ENCODE measurements at regions not wholly inside any gene's neighbourhood (a gene's known extent, or its start where the extent isn't known, plus 50 kb on each side); places are given as distances from the start of the nearest gene placed in this dataset.
"Not testable (repeated sequence)": the region's sequence is repeated elsewhere in the genome, so short reads cannot be mapped to it uniquely, and the experiment has no call there.

DNA sequence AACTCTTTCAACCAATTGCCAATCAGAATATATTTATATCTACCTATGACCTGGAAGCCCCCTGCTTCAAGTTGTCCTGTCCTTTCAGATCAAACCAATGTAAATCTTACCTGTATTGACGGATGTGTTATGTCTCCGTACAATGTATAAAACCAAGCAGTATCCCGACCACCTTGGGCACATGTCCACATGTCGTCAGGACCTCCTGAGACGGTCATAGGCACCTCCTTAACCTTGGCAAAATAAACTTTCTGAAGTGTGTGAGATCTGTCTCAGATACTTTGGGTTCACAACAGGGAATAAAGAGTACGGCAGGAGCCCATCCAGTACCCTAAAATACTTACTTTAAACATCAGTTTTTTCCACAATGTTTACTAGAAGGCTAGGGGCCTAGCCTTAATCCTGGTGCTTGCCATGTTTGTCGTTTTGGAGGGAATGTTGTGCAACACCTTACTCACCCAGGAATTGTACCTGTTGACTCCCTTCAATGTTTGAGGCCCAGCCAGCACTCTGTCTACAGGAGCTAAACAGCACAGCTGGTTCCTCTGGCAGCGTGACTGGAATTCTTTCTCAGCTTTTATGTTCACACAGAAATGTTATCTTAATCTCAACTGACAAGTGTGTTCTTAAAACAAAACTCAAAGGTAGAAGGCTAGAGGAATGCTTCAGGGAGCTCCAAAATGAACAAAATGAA lies 90.8 kb upstream of the USP25 start:
- DNase-seq, result no peak

DNA sequence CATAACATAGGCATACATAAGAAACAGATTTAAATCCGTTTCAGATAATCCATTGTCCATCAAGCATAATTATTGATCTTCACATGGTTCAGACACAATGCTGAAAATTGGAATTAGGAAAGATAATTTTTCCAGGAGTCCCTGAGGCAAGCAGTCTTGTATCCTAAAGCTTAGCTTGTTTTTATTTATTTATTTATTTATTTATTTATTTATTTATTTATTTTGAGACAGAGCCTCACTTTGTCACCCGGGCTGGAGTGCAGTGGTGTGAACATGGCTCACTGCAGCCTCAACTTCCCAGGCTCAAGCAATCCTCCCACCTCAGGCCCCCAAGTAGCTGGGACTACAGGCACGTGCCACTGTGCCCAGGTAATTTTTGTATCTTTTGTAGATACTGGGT lies 89.7 kb upstream of the USP25 start:
- not testable (repeated sequence) for DNase-seq

DNA sequence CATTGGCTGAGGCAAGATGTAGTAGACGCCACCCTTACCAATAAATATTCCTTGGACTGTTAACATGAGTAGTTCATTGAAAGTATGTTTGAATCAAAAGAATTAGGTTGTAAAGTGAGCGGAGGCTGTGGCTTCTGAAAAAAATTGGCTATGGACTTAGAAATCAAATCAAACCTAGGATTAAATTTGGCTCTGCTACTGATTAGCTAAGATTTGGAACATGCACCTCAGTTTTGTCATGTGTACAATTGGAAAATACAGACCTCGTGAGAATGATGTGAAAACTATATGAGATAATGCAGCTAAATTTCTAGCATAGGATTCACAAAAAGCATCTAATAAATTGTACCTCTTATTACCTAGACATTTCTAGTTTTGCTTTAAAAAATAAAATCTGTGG lies 85.3 kb upstream of the USP25 start:
- DNase-seq, result no peak

DNA sequence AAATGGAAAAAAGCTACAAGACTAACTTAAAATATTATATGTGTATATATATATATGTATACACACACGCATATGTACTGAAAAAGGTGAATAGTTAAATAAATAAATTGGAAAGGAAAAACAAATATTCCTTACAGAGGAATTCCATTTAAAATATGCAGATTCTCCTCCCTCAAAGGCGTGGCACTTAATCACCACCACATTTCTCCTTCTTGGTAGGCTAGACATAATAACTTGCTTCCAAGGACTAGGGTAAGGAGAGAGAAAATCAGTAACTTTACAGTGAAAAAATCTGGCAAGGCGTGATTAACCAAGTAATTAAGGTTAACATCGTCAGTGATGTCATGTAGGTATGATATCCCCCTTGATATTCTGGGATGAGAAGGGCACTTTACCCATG lies 84.0 kb upstream of the USP25 start:
- DNase-seq, result no peak

DNA sequence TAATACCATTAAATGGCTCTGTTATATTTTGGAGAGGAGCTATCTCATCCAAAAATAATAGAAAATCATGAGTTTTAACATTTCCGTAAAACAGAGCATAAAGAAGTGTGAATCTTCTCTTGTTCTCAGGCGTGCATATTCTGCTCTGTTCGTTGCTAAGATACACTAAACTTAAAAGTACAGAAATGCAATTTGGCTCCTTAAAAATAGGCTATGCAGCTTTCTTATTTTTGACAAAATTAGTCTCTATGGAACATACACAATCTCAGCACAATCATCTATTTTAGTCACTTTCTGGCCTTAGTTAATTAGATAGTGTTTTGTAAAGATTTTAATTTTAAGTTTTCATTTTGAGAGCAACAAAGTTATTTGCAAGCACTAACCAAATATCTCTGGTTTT lies 79.0 kb upstream of the USP25 start:
- DNase-seq, result no peak

DNA sequence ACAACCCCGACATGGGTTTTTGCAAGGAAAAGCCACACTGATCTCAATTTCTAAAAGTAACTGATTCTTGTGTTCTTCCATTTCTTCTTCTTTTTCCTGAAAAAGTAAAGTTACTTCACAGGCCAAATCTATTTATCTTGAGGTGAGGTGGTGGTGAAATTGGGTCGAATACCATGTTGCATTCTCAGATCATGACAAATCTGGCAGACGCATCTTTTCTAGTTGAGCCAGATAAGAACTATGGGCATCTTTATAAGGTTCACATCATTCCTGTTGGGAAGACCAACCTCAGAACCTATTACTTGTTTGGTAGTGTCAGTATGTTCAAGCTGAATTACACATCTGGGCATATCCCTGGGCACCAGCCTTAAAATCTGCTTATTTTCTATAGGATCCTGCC lies 78.6 kb upstream of the USP25 start:
- no peak for DNase-seq

DNA sequence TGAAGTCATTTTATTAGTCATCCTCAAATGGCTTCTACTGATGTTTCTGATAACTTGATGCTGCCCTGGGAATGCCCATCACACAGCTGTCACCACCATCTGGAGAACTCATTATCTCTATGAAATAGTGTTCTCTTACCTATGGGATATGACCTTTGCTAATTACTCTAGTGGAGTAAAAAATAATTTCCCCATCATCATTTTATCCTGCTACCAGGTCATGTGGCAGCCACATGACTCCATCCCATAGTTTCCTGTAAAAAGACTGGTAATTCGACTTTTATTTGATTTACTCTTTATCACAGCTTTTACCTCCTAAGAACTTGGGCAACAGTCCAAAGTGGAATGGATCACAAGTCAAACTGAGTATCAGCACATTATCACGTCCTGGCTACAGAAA lies 76.1 kb upstream of the USP25 start:
- no peak for DNase-seq

DNA sequence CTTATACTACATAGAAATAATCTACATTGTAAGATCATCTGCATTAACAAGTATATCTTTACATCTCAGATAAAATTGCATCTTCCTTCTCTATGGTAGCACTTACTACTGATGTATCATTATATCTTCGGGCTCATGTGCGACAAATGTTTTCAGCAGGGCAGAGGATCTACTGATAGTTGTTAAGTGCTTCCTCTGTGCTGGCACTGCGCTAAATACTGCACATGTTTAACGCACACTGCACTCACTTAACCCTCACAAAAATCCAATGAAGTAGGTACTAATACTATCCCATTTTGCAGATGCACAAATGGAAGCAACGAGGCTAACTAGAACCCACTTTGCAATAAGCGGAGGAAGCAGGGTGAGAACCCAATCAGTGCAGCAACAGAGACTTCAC lies 75.6 kb upstream of the USP25 start:
- no peak for DNase-seq

DNA sequence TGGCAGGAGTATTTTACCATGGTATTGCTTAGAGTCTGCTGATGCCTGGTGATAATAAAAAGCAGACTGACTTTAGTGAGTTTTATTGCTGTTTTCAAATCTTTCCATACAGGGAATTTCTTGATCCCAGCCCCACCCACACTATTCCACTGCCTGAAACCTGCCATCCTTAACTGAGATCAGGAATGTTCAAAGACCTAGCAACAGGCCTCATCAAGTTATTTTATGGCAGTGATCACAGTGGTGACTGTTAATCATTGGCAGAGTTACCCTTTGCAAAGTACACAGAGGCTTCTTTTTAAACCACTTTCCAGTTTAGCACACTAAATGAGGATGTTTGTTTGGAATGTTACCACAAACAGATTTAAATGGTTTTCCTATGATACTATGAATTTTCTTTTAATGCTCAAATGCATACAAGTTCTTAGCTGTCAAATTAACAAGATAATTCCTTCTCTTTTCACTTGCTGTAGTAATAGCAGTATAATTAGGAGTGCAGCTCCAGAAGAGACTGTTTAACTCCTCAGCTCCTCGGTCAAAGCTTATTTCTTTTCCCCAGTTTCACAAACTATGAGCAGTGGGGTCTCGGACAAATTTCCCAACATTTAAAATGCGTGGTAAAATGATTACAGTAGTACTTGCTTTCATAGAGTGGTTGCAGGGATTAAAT lies 69.9 kb upstream of the USP25 start:
- no peak for DNase-seq

DNA sequence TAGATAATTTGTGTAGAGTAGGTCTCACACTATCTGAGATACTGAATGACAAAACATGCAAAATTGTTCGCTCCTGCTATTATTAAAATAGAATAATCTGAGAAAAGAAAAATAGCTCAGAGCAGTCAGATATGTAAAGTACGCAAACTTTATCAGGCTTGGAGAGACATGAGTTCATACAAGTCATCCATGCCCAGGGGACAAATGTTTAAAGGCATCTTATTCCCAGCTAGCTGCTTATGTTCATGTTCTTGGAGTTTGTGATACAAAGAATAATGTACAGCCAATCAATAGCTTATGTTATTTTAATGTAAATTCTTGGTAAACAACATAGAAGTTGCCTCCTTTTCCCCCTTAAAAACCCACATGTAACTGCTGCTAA lies 69.4 kb upstream of the USP25 start:
- DNase-seq, result no peak

DNA sequence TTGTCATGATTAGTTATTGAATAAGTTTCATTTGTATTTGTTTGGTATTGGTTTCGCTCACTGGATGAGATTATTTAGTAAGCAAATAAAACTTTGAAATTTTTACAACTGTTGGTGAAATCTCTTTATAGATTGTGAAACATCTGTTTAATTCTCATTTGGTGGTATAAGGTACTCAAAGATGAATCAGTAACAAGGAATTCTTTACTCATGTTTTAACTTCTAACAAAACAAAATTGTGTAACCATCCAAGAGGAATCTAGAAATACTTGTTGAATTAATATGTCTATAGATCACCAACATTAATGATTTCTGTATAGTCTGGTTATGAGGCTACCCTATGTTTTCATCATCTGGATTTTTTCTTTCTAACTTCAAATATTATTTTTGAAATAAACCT lies 62.8 kb upstream of the USP25 start:
- no peak for DNase-seq

DNA sequence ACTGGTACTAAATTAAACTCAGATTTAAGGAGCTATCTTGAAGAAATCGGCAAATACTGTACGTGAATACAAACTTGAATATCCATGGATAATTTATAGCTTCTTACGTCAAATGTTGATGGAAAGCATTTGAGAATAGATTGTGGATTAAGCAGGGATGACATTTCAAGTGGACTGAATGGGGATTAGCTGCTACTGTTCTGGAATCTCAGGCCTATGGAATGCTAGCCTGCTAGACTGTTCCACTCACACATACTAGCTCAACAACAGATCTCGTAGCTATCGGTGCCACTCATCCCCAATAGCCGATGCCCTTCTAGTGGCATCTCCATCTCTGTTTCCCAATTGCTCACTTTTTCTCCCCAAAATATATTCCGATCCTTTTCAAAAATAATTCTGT lies 62.0 kb upstream of the USP25 start:
- no peak for DNase-seq

DNA sequence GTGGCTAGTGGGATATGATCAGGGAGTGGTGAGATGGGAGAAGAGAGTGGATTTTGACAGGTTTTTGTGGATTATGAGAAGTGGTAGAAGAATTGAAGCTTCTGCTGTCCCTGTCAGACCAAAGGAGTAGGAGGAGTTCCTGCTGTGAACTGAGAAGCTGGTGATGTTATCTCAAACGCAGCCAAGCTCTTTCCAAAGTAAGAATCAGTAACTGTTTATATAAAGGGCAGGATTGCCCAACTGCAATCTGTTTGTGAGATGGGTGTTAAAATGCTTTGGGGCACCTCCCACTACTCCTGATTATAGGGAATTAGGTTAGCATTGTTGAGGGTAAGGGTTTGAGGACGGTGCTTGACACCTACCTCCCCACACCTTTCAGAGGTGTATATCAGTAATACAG lies 60.5 kb upstream of the USP25 start:
- DNase-seq, result no peak

DNA sequence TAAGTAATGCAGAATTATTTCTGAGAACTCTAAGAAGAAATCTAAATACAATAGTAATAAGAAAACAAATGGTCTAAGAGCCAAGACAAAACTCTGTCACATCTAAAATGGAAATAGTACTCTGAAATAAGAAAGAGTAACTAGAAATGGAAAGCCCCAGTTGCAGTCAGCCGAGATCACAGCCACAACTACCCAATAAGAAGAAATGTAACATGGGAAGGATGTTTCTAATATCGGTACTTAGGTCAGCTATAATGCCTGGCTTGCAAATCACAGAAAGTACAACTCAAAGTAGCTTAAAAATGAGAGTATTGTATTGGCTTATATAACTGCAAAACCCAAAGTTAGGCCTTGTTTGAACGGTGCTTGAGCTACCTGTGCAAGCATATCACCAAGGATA lies 58.6 kb upstream of the USP25 start:
- DNase-seq, result no peak

DNA sequence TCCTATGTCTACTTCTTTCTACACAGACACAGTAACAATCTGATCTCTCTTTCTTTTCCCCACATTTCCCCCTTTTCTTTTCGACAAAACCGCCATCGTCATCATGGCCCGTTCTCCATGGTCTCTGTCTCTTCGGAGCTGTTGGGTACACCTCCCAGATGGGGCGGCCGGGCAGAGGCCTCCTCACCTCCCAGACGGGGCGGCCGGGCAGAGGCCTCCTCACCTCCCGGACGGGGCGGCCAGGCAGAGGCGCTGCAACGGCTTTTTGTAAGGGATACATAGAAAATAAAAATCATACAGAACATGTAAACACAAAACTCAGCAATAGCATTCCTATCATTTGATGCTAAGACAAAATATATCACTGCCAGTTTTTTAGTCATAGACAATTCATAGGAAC lies 57.2 kb upstream of the USP25 start:
- DNase-seq, result not testable (repeated sequence)

DNA sequence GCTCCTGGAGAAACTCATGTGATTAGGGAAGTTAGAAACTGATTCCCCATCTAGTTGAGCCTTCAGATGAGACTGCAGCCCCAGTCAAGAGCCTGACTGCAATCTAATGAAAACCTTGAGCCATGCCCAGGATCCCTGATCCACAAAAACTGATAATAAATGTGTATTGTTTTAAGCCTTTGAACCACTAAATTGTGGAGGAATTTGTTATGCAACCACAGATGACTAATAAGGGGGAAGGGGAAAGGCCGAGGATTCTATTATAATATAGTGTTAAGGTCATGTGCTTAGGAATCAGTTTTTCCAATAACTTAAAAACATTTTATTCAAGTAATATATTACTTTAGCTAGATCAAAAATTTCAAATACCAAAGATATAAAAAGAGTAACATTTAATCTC lies 52.8 kb upstream of the USP25 start:
- no peak for DNase-seq

DNA sequence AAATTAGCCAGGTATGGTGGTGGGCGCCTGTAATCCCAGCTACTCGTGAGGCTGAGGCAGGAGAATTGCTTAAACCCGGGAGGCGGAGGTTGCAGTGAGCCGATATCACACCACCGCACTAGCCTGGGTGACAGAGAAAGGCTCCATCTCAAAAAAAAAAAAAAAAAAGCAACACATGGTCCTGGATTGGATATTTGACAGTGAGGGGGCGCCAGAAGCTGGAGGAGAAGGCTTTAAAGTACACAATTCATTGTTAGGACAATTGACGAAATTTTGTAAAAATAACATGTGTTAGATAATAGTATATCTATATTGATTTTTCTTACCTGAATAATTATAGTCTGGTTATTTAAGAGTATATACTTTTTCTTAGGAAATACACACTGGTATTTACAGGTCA lies 50.2 kb upstream of the USP25 start:
- DNase-seq, result no peak
